H1 (cell line): ENCODE measurements at regions not wholly inside any gene's neighbourhood (a gene's known extent, or its start where the extent isn't known, plus 50 kb on each side); places are given as distances from the start of the nearest gene placed in this dataset.

ENCODE experiments used
- CTCF ChIA-PET: fragments of 300-600 bp; sonication (Branson Sonifier 250); formaldehyde crosslinking; loops from one replicate; lab custom pipeline; 2021; ENCODE audit not compliant: partially characterized antibody; lab: Charles Lee
- POLR2A ChIA-PET: fragments of 300-600 bp; sonication (Branson Sonifier 250); formaldehyde crosslinking; loops from one replicate; lab custom pipeline; 2021; ENCODE audit warnings: inconsistent platforms; ENCODE audit not compliant: partially characterized antibody; lab: Charles Lee
- DNase-seq, 2 experiments: peaks; one replicate each; pipeline versions ENCODE4 v3.0.0 to v3.0.0-alpha.2; 2010 to 2022; ENCODE audit warnings: low spot score in 2 of 2, low read depth in 1 of 2, mixed read lengths in 1 of 2
- FAIRE-seq: peaks from 2 replicates; lab custom pipeline; 2011; peaks lifted over from hg19 to GRCh38; lab: Jason Lieb, UNC
- H2AFZ ChIP-seq: 2 replicates; pipeline ENCODE4 v1.8.1; 2012; ENCODE audit warnings: low read length, inconsistent platforms
- H2AK5ac ChIP-seq: 2 replicates; pipeline ENCODE4 v1.6.1; 2013; ENCODE audit warnings: low read depth, low read length
- H2BK120ac ChIP-seq: replicated peaks from 2 replicates; pipeline ENCODE3; 2013; ENCODE audit warnings: low read depth, low read length, inconsistent platforms
- H2BK12ac ChIP-seq: 2 replicates; pipeline ENCODE4 v1.6.1; 2013; ENCODE audit warnings: low read depth, low read length
- H2BK15ac ChIP-seq: 2 replicates; pipeline ENCODE4 v1.6.1; 2013; ENCODE audit warnings: low read length
- H2BK20ac ChIP-seq: 2 replicates; pipeline ENCODE4 v1.6.1; 2013; ENCODE audit warnings: low read length
- H2BK5ac ChIP-seq: 2 replicates; pipeline ENCODE4 v1.6.1; 2013; ENCODE audit warnings: low read depth, low read length
- H3K14ac ChIP-seq: 2 replicates; pipeline ENCODE4 v1.6.1; 2013; ENCODE audit warnings: inconsistent platforms; ENCODE audit not compliant: insufficient read length
- H3K18ac ChIP-seq: 2 replicates; pipeline ENCODE4 v1.6.1; 2013; ENCODE audit warnings: low read length; ENCODE audit errors: extremely low read depth
- H3K23ac ChIP-seq: 2 replicates; pipeline ENCODE4 v1.6.1; 2013; ENCODE audit warnings: inconsistent platforms; ENCODE audit not compliant: insufficient read length
- H3K23me2 ChIP-seq: 2 replicates; pipeline ENCODE4 v1.6.1; 2013; ENCODE audit warnings: low read depth, low read length
- H3K27ac ChIP-seq: 2 replicates; pipeline ENCODE4 v1.6.1; 2011; ENCODE audit warnings: low read depth, low read length, inconsistent platforms
- H3K27me3 ChIP-seq, 4 experiments: replicated peaks in 1 of 4; 1 replicate in 1 of 4; 2 replicates in 3 of 4; pipeline versions ENCODE4 v1.6.1 to v1.8.1; 2011 to 2013; ENCODE audit warnings: low read length in 3 of 4, mild to moderate bottlenecking in 3 of 4, inconsistent platforms in 2 of 4, mixed read lengths in 2 of 4, moderate library complexity in 1 of 4; ENCODE audit not compliant: control insufficient read depth in 3 of 4, insufficient read depth in 3 of 4; ENCODE audit errors: extremely low read depth in 1 of 4
- H3K36me3 ChIP-seq, 4 experiments: 2 replicates each; pipeline versions ENCODE4 v1.6.1 to v1.8.1; 2011 to 2013; ENCODE audit warnings: mild to moderate bottlenecking in 4 of 4, low read length in 3 of 4, moderate library complexity in 2 of 4, control low read depth in 1 of 4, inconsistent platforms in 1 of 4; ENCODE audit not compliant: insufficient read depth in 4 of 4, control insufficient read depth in 2 of 4
- H3K4ac ChIP-seq: replicated peaks from 2 replicates; pipeline ENCODE3; 2013; ENCODE audit warnings: low read length, low read depth, mixed read lengths, inconsistent platforms; ENCODE audit not compliant: insufficient read length
- H3K4me1 ChIP-seq, 4 experiments: replicated peaks in 1 of 4; 1 replicate in 1 of 4; 2 replicates in 3 of 4; pipeline versions ENCODE4 v1.6.1 to v1.8.1; 2011 to 2013; ENCODE audit warnings: low read length in 3 of 4, inconsistent platforms in 2 of 4, mixed read lengths in 1 of 4; ENCODE audit not compliant: insufficient read depth in 4 of 4, control insufficient read depth in 3 of 4
- H3K4me2 ChIP-seq, 2 experiments: 2 replicates each; pipeline versions ENCODE4 v1.6.1 to v1.8.1; 2011 to 2013; ENCODE audit warnings: low read depth in 2 of 2, low read length in 2 of 2, control low read depth in 1 of 2, inconsistent platforms in 1 of 2, mild to moderate bottlenecking in 1 of 2; ENCODE audit not compliant: insufficient read depth in 1 of 2
- H3K4me3 ChIP-seq, 4 experiments: fragments of 200-600, 300-600 bp in 1 of 4; sonication (generic), shearing (Covaris generic), sonication (Bioruptor Twin) in 1 of 4; 2 replicates each; pipeline versions ENCODE4 v1.5.1 to v1.8.1; 2011 to 2016; ENCODE audit warnings: low read length in 4 of 4, low read depth in 3 of 4, control low read depth in 2 of 4, inconsistent platforms in 2 of 4, mild to moderate bottlenecking in 2 of 4, mixed read lengths in 1 of 4, moderate library complexity in 1 of 4; ENCODE audit not compliant: insufficient read depth in 2 of 4; ENCODE audit errors: extremely low read depth in 1 of 4
- H3K56ac ChIP-seq: replicated peaks from 2 replicates; pipeline ENCODE3; 2013; ENCODE audit warnings: low read depth, mild to moderate bottlenecking, mixed read lengths, low read length, inconsistent platforms; ENCODE audit not compliant: insufficient read length
- H3K79me1 ChIP-seq: 2 replicates; pipeline ENCODE4 v1.6.1; 2013; ENCODE audit warnings: low read depth, low read length, control low read depth
- H3K79me2 ChIP-seq, 2 experiments: 2 replicates each; pipeline versions ENCODE4 v1.6.1 to v1.8.1; 2012 to 2013; ENCODE audit warnings: low read length in 2 of 2, mild to moderate bottlenecking in 2 of 2, inconsistent platforms in 1 of 2; ENCODE audit not compliant: insufficient read depth in 2 of 2, control insufficient read depth in 1 of 2
- H3K9ac ChIP-seq, 4 experiments: replicated peaks in 1 of 4; 1 replicate in 1 of 4; 2 replicates in 3 of 4; pipeline versions ENCODE4 v1.6.1 to v1.8.1; 2011 to 2013; ENCODE audit warnings: low read depth in 3 of 4, low read length in 3 of 4, control low read depth in 2 of 4, mild to moderate bottlenecking in 2 of 4, moderate library complexity in 2 of 4, inconsistent platforms in 1 of 4; ENCODE audit errors: extremely low read depth in 1 of 4
- H3K9me3 ChIP-seq, 2 experiments: 2 replicates each; pipeline versions ENCODE4 v1.6.1 to v1.8.1; 2012 to 2013; ENCODE audit warnings: mild to moderate bottlenecking in 2 of 2, moderate library complexity in 2 of 2, control low read depth in 1 of 2, inconsistent platforms in 1 of 2, low read depth in 1 of 2, low read length in 1 of 2, mixed read lengths in 1 of 2; ENCODE audit not compliant: insufficient read depth in 2 of 2
- H4K20me1 ChIP-seq, 2 experiments: replicated peaks in 1 of 2; 2 replicates each; pipeline versions ENCODE3 to v1.8.1; 2011 to 2013; ENCODE audit warnings: inconsistent platforms in 2 of 2, low read length in 2 of 2, mild to moderate bottlenecking in 1 of 2; ENCODE audit not compliant: insufficient read depth in 2 of 2, control insufficient read depth in 1 of 2
- H4K5ac ChIP-seq: 2 replicates; pipeline ENCODE4 v1.6.1; 2013; ENCODE audit warnings: low read length, low read depth, mixed read lengths, inconsistent platforms; ENCODE audit not compliant: insufficient read length
- H4K8ac ChIP-seq: 2 replicates; pipeline ENCODE4 v1.8.0; 2013; ENCODE audit warnings: mild to moderate bottlenecking, moderate library complexity, low read length, inconsistent platforms; ENCODE audit not compliant: insufficient read depth; ENCODE audit errors: extremely low read depth
- H4K91ac ChIP-seq: replicated peaks from 2 replicates; pipeline ENCODE3; 2013; ENCODE audit warnings: low read length, mixed read lengths, inconsistent platforms; ENCODE audit not compliant: insufficient read length
- BCL11A ChIP-seq, 2 experiments: IDR thresholded peaks; one replicate each; pipeline ENCODE4 v1.6.1; 2011; ENCODE audit warnings: low read depth in 2 of 2, low read length in 2 of 2, mild to moderate bottlenecking in 2 of 2
- CHD2 ChIP-seq: IDR thresholded peaks from 2 replicates; pipeline ENCODE4 v1.6.1; 2012; ENCODE audit warnings: low read length, improper control_type of control experiment
- EGR1 ChIP-seq: IDR thresholded peaks from 2 replicates; pipeline ENCODE4 v1.6.1; 2011; ENCODE audit warnings: low read depth, low read length, borderline replicate concordance
- EZH2 ChIP-seq: fragments of 200-600 bp; sonication (generic); IDR thresholded peaks from 2 replicates; pipeline ENCODE4 v1.7.1; 2012; ENCODE audit warnings: low read depth, mild to moderate bottlenecking, moderate library complexity, low read length, inconsistent platforms; ENCODE audit not compliant: severe bottlenecking
- GTF2F1 ChIP-seq: IDR thresholded peaks from 2 replicates; pipeline ENCODE4 v1.6.1; 2012; ENCODE audit warnings: low read depth, low read length, improper control_type of control experiment, borderline replicate concordance
- HDAC2 ChIP-seq, 2 experiments: fragments of 300-600 bp in 1 of 2; sonication (generic) in 1 of 2; IDR thresholded peaks; 2 replicates each; pipeline ENCODE4 v1.6.1; 2011 to 2012; ENCODE audit warnings: low read depth in 2 of 2, low read length in 2 of 2, mild to moderate bottlenecking in 2 of 2, moderate library complexity in 2 of 2, borderline replicate concordance in 1 of 2, inconsistent platforms in 1 of 2
- JUN ChIP-seq: IDR thresholded peaks from 2 replicates; pipeline ENCODE4 v1.6.1; 2011; ENCODE audit warnings: low read depth, mild to moderate bottlenecking, improper control_type of control experiment, low read length
- KDM1A ChIP-seq: fragments of 200-600, 300-600 bp; sonication (generic); IDR thresholded peaks from 2 replicates; pipeline ENCODE4 v1.7.1; 2016; ENCODE audit warnings: mild to moderate bottlenecking, low read length, borderline replicate concordance
- RNF2 ChIP-seq: fragments of 200-900, 300-1000 bp; sonication (generic); IDR thresholded peaks from 2 replicates; pipeline ENCODE4 v1.7.1; 2016; ENCODE audit warnings: borderline replicate concordance, low read depth, mild to moderate bottlenecking, antibody characterized with exemption, low read length; ENCODE audit not compliant: poor library complexity, severe bottlenecking; ENCODE audit errors: missing control alignments
- RXRA ChIP-seq: IDR thresholded peaks from 2 replicates; pipeline ENCODE4 v1.6.1; 2011; ENCODE audit warnings: low read depth, mild to moderate bottlenecking, low read length, moderate library complexity; ENCODE audit not compliant: insufficient read depth
- SP1 ChIP-seq: IDR thresholded peaks from 2 replicates; pipeline ENCODE4 v1.6.1; 2011; ENCODE audit warnings: low read depth, low read length
- WGBS, 2 experiments: shearing (Covaris generic) in 1 of 2; methylation state at CpG; one replicate each; pipeline versions ENCODE4 v1.1.6 to v1.1.7; 2013 to 2015; ENCODE audit warnings: low lambda C conversion rate in 2 of 2, mixed read lengths in 2 of 2, inconsistent platforms in 1 of 2, low coverage in 1 of 2, missing lambda C conversion rate in 1 of 2; ENCODE audit not compliant: insufficient replicate concordance in 2 of 2, insufficient coverage in 1 of 2, insufficient read length in 1 of 2; ENCODE audit errors: extremely low coverage in 1 of 2, missing lambda C conversion rate in 1 of 2; 5-methylcytosine and 5-hydroxymethylcytosine counted together
- TF ChIP-seq, protein P1 (sequence below): IDR thresholded peaks from 2 replicates; pipeline ENCODE4 v1.6.1; 2012; ENCODE audit warnings: inconsistent platforms
- TF ChIP-seq, protein P2 (sequence below): IDR thresholded peaks from 2 replicates; pipeline ENCODE4 v1.6.1; 2011; ENCODE audit warnings: low read length, improper control_type of control experiment

DNA sequence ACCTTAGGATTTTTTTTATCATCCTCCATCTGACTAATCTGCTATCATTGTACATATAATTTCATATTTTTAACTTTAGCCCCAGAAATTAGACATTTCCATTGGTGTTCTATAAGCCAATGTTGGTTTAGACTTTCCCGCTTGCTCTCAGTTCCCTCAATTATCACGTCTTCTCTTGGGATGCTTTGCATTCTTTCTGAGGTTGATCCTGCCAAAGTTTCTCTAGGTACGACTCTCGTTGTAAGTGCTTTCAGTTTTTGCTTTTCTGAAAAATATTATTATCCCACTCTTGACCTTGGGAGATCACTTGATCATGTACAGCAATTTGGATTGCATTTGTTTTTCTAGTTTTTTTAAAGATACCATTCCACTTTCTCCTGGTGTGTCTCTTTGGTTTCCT, 270.2 kb downstream of the IRS2 start:
- Histone ChIP-seq H3K36me3 (no peaks in the 10 kb centered on the region), H3K79me2 (no peaks in the 10 kb centered on the region), H3K9me3 (no peaks in the 10 kb centered on the region), H3K9ac (no peak overlapping the region), H3K27me3 (no peaks in the 10 kb centered on the region), H3K23me2 (no peaks in the 10 kb centered on the region), H3K23ac (no peak overlapping the region), H2AK5ac (no peak overlapping the region), H2BK20ac (no peak overlapping the region), H3K4me3 (no peak overlapping the region), H4K8ac (no peak overlapping the region), H2BK15ac (no peak overlapping the region), H3K56ac (no peak overlapping the region), H2AFZ (no peak overlapping the region), H4K91ac (no peak overlapping the region), H3K79me1 (no peaks in the 10 kb centered on the region), H2BK12ac (no peak overlapping the region), H3K18ac (no peak overlapping the region), H3K14ac (no peak overlapping the region), H3K4me2 (no peak overlapping the region), H3K27ac (no peak overlapping the region), H3K4ac (no peak overlapping the region), H3K4me1 (no peaks in the 10 kb centered on the region), H2BK5ac (no peak overlapping the region), H4K5ac (no peak overlapping the region), H2BK120ac (no peak overlapping the region), H4K20me1 (no peaks in the 10 kb centered on the region)
- no peak for DNase-seq
- FAIRE-seq: no peak
- CTCF ChIA-PET: no interaction called here
- 61% methylated on average over 4 of the region's 4 CpGs; no CpG with 5 or more reads in 1 of the 2 experiments for WGBS, 2 experiments
- POLR2A ChIA-PET: no interaction called here
- TF ChIP-seq JUN (no peak), SP1 (no peak), KDM1A (no peak), CHD2 (no peak), RXRA (no peak), BCL11A (IDR thresholded peaks at IDR 0.05; ENCODE audit: low read depth in 2 of 2, low read length in 2 of 2) (no peak), EZH2 (no peak), RNF2 (no peak), GTF2F1 (no peak), HDAC2 (IDR thresholded peaks at IDR 0.05; ENCODE audit: borderline replicate concordance in 1 of 2, low read depth in 2 of 2, low read length in 2 of 2) (no peak), EGR1 (no peak)
- TF ChIP-seq, protein P1, sequence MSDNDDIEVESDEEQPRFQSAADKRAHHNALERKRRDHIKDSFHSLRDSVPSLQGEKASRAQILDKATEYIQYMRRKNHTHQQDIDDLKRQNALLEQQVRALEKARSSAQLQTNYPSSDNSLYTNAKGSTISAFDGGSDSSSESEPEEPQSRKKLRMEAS: no peak
- TF ChIP-seq, protein P2, sequence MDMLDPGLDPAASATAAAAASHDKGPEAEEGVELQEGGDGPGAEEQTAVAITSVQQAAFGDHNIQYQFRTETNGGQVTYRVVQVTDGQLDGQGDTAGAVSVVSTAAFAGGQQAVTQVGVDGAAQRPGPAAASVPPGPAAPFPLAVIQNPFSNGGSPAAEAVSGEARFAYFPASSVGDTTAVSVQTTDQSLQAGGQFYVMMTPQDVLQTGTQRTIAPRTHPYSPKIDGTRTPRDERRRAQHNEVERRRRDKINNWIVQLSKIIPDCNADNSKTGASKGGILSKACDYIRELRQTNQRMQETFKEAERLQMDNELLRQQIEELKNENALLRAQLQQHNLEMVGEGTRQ: no peak
